ENCODE measurements at regions not wholly inside any gene's neighbourhood (a gene's known extent, or its start where the extent isn't known, plus 50 kb on each side); places are given as distances from the start of the nearest gene placed in this dataset.

DNA sequence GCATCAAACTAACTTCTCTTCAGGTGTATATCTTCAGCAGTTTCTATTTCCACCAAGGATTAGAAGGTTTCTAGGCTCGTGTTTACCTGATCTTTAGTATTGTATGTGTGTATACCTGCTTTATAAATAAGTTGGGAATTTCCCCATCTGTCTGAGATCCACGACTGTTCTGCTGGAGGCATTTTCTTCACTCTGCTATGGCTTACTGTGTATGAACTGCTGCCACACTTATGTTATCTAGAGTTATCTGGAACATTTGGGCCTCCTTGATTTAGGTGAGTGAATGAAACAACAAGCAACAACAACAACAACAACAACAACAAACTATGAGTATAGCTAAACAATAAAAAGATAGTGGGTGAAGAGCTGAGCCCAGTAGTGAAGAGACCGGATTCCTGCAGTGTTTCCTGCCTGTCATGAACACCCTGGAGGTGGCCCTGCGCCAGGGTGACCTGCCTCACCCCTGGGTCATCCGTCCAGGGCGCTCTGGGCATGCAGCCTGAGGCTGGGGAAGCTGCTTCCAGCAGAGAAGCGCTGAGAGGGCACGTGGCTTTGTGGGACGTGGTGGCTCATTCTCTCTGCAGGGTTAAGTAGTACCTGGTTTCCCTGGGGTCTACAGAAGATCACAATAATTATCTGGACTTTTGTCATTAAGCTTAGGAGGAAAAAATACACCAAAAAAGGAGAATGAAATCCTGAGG, 56.1 kb upstream of the GATA6 start:
- no peak overlapping the region for H3K27ac ChIP-seq (ENCODE audit: low read length)

DNA sequence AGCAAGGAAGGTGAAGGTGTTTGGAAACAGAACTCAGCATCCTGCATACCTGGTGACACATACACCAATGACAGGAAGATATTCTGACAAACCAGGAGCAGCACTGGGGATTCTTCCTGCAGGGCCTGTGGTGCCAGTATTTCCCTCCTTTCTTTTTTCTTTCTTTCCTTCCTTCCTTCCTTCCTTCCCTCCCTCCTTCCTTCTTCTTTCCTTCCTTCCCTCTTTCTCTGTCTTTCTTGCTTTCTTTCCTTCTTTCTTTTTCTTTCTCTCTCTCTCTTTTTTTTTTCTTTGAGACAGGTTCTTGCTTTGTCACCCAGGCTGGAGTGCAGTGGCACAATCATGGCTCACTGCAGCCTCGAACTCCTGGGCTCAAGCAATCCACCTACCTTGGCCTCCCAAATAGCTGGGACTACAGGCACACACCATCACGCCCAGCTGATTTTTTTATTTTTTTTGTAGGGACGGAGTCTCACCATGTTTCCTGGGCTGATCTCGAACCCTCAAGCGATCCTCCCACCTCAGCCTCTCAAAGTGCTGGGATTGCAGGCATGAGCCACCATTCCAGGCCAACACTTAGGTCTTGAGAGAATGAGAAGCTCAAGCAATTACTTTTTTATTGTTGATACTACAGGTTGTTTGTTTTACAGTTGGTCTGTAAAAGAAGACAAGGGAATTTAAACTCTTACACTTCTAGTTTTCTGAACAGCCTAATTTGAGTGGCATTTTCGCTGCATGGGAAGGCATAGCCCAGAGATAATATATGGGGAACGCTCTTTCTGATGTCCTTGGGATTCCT, 54.7 kb upstream of the GATA6 start:
- DNase-seq = no peak
- no peaks in the 10 kb centered on the region for H3K9me3 ChIP-seq (ENCODE audit: control insufficient read depth, low read length)
- H3K27me3 ChIP-seq (ENCODE audit: control insufficient read depth, insufficient read depth) = no peaks in the 10 kb centered on the region
- H3K27ac ChIP-seq (ENCODE audit: low read length) = no peak overlapping the region
- 92% methylated on average over 7 of the region's 7 CpGs for WGBS
- ATAC-seq = no peak
- H3K4me3 ChIP-seq (ENCODE audit: low read length) = no peak overlapping the region
- peaks cover 3% of the 10 kb centered on the region for H3K4me1 ChIP-seq (ENCODE audit: control insufficient read depth, insufficient read depth, low read length)
- intact Hi-C loops (cut with DNase I) = no loop called here

More for the DNA sequence above, 56.1 kb upstream of the GATA6 start:
- Histone ChIP-seq H3K4me1 (ENCODE audit: control insufficient read depth, insufficient read depth, low read length) (peaks cover 3% of the 10 kb centered on the region), H3K9me3 (ENCODE audit: control insufficient read depth, low read length) (no peaks in the 10 kb centered on the region), H3K27me3 (ENCODE audit: control insufficient read depth, insufficient read depth) (no peaks in the 10 kb centered on the region), H3K4me3 (ENCODE audit: low read length) (no peak overlapping the region)
- ATAC-seq (peak; percentile 80 to 85), DNase-seq (peak; percentile 39 to 86 (median 84))
- intact Hi-C loops (cut with DNase I) = no loop called here
- 41% methylated on average over 9 of the region's 9 CpGs for WGBS

DNA sequence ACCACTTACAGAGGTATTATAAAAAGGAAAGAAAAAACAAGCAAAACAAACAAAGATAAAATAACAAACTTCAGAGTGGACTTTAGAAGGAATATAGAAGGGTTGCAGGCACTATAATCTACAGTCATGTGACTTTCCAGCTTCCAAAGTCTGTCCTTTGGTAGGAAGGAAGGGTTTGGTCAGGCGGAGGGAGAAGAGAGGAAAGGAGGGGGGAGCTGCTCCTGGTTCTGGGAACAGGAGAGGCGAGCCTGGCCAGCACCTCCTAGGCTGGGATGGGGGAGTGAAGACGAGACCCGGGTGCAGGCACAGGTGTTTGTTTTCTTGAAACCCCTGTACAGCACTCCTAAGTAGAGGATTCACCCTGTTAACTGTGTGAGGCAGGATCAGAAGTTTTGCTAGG, 53.8 kb upstream of the GATA6 start:
- Histone ChIP-seq H3K4me1 (ENCODE audit: control insufficient read depth, insufficient read depth, low read length) (peaks cover 3% of the 10 kb centered on the region), H3K27me3 (ENCODE audit: control insufficient read depth, insufficient read depth) (no peaks in the 10 kb centered on the region), H3K4me3 (ENCODE audit: low read length) (no peak overlapping the region), H3K9me3 (ENCODE audit: control insufficient read depth, low read length) (no peaks in the 10 kb centered on the region), H3K27ac (ENCODE audit: low read length) (no peak overlapping the region)
- no peak for DNase-seq
- intact Hi-C loops (cut with DNase I) = no loop called here
- ATAC-seq = peak; percentile 71 to 84
- WGBS = 29% methylated on average over 4 of the region's 4 CpGs

Data from right cardiac atrium (tissue), 5 donors.